ENCODE measurements at regions not wholly inside any gene's neighbourhood (a gene's known extent, or its start where the extent isn't known, plus 50 kb on each side); places are given as distances from the start of the nearest gene placed in this dataset.

DNA sequence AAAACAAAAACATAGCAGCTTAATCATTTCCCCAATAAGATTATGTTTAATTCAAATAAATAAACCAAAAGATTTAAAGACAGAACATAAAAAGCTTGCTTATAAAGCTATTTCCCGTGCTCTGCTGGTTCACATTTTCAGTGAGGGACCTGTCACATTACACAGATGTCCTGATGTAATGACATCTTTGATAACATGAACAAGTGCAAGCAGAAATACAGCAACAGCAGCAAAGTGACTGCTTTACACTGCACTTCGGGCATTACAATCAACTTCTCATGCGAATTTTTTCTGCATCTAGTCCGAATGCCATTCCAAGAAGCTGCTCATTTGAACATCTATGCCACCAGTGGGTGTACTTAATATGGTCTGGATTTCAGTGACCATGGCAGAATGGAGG is 940.3 kb upstream of the IGFBP7 start:
- ChIA-PET CTCF (no interaction called here), POLR2A (no interaction called here)
- H3K4me1 ChIP-seq (ENCODE audit: control insufficient read depth, insufficient read depth, low read length), result no peaks in the 10 kb centered on the region
- H3K27me3 ChIP-seq (ENCODE audit: control insufficient read depth, insufficient read depth, low read length), result no peaks in the 10 kb centered on the region
- no peak overlapping the region for H3K4me3 ChIP-seq (ENCODE audit: low read depth in 2 of 2, low read length in 2 of 2)
- no TSS peak for BruUV-seq (replicated peaks)
- no peak for TF ChIP-seq TCF7L2 (IDR thresholded peaks at IDR 0.05; ENCODE audit: low read depth, low read length)
- TF ChIP-seq, protein P1, sequence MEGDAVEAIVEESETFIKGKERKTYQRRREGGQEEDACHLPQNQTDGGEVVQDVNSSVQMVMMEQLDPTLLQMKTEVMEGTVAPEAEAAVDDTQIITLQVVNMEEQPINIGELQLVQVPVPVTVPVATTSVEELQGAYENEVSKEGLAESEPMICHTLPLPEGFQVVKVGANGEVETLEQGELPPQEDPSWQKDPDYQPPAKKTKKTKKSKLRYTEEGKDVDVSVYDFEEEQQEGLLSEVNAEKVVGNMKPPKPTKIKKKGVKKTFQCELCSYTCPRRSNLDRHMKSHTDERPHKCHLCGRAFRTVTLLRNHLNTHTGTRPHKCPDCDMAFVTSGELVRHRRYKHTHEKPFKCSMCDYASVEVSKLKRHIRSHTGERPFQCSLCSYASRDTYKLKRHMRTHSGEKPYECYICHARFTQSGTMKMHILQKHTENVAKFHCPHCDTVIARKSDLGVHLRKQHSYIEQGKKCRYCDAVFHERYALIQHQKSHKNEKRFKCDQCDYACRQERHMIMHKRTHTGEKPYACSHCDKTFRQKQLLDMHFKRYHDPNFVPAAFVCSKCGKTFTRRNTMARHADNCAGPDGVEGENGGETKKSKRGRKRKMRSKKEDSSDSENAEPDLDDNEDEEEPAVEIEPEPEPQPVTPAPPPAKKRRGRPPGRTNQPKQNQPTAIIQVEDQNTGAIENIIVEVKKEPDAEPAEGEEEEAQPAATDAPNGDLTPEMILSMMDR (IDR thresholded peaks at IDR 0.05), result no peak
- no peak for TF ChIP-seq POLR2AphosphoS5 (IDR thresholded peaks at IDR 0.05; ENCODE audit: low read depth, low read length)
- H3K36me3 ChIP-seq (ENCODE audit: control insufficient read depth, insufficient read depth, low read length), result no peaks in the 10 kb centered on the region
- in situ Hi-C loops (cut with HindIII; ENCODE audit: low pct_unique_long_range_greater_than_20kb, low sequenced_read_pairs), result no loop called here
- H3K27ac ChIP-seq (ENCODE audit: low read length), result no peak overlapping the region
- H3K9me3 ChIP-seq (ENCODE audit: control insufficient read depth, insufficient read depth, low read depth, low read length), result no peaks in the 10 kb centered on the region
- ATAC-seq, result no peak
- intact Hi-C loops (cut with micrococcal nuclease; ENCODE audit: unreplicated experiment), result no loop called here
- no peak for DNase-seq (ENCODE audit: low read depth, low spot score)

DNA sequence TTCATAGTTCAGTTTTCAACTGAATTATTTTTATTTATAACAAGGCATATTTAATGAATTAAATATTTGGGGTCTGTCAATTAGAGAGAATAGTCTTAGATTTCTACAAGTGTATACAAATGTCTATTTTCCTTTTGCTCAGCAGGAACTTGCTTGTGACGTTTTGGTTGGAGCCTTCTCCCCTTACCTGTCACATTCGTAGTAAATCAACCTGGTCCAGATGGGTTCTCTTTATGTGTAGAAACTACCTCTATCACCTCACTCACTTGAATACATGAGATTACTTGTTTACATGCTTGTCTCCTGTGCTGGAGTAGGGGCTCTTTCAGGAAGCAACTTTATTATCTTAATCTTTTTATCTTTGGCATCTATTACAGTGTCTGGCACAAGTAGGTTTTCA is 938.3 kb upstream of the IGFBP7 start:
- ChIA-PET POLR2A (no interaction called here), CTCF (no interaction called here)
- Histone ChIP-seq H3K4me3 (ENCODE audit: low read depth in 2 of 2, low read length in 2 of 2) (no peak overlapping the region), H3K9me3 (ENCODE audit: control insufficient read depth, insufficient read depth, low read depth, low read length) (no peaks in the 10 kb centered on the region), H3K27ac (ENCODE audit: low read length) (no peak overlapping the region), H3K36me3 (ENCODE audit: control insufficient read depth, insufficient read depth, low read length) (no peaks in the 10 kb centered on the region), H3K27me3 (ENCODE audit: control insufficient read depth, insufficient read depth, low read length) (no peaks in the 10 kb centered on the region), H3K4me1 (ENCODE audit: control insufficient read depth, insufficient read depth, low read length) (no peaks in the 10 kb centered on the region)
- no peak for TF ChIP-seq TCF7L2 (IDR thresholded peaks at IDR 0.05; ENCODE audit: low read depth, low read length)
- TF ChIP-seq, protein P1 (IDR thresholded peaks at IDR 0.05), result no peak
- no peak for TF ChIP-seq POLR2AphosphoS5 (IDR thresholded peaks at IDR 0.05; ENCODE audit: low read depth, low read length)
- TF ChIP-seq, protein P2, sequence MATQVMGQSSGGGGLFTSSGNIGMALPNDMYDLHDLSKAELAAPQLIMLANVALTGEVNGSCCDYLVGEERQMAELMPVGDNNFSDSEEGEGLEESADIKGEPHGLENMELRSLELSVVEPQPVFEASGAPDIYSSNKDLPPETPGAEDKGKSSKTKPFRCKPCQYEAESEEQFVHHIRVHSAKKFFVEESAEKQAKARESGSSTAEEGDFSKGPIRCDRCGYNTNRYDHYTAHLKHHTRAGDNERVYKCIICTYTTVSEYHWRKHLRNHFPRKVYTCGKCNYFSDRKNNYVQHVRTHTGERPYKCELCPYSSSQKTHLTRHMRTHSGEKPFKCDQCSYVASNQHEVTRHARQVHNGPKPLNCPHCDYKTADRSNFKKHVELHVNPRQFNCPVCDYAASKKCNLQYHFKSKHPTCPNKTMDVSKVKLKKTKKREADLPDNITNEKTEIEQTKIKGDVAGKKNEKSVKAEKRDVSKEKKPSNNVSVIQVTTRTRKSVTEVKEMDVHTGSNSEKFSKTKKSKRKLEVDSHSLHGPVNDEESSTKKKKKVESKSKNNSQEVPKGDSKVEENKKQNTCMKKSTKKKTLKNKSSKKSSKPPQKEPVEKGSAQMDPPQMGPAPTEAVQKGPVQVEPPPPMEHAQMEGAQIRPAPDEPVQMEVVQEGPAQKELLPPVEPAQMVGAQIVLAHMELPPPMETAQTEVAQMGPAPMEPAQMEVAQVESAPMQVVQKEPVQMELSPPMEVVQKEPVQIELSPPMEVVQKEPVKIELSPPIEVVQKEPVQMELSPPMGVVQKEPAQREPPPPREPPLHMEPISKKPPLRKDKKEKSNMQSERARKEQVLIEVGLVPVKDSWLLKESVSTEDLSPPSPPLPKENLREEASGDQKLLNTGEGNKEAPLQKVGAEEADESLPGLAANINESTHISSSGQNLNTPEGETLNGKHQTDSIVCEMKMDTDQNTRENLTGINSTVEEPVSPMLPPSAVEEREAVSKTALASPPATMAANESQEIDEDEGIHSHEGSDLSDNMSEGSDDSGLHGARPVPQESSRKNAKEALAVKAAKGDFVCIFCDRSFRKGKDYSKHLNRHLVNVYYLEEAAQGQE (IDR thresholded peaks at IDR 0.05; ENCODE audit: insufficient read depth in 1 of 2, low read depth in 2 of 2, low read length in 1 of 2), result no peak
- TF ChIP-seq SIN3A (IDR thresholded peaks at IDR 0.05; ENCODE audit: borderline replicate concordance, insufficient read depth, low read depth, low read length), result no peak
- DNase-seq (ENCODE audit: low read depth, low spot score) (no peak), ATAC-seq (no peak)
- in situ Hi-C loops (cut with HindIII; ENCODE audit: low pct_unique_long_range_greater_than_20kb, low sequenced_read_pairs) (no loop called here), intact Hi-C loops (cut with micrococcal nuclease; ENCODE audit: unreplicated experiment) (no loop called here)
- no TSS peak for BruUV-seq (replicated peaks)

DNA sequence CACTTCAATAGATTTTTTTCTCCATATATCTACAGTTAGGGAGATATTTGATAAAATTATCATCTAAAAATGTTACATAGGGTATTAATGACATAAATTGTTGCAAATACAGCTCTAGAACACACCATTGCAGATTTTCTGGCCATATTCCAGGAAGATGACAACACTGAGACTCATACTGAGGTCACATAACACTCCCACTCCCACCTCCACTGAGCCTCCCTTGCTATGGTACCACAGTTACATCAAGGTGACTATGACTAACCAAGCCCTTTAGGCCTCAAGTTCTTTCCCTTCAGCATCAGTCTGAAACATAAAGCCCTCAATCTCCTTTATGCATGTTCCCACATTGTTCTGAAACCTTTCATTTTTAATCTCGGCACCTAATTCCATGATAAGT is 932.0 kb upstream of the IGFBP7 start:
- POLR2A ChIA-PET, result no interaction called here

More for the DNA sequence above, 932.0 kb upstream of the IGFBP7 start:
- H3K27ac ChIP-seq (ENCODE audit: low read length), result no peak overlapping the region
- ATAC-seq (no peak), DNase-seq (ENCODE audit: low read depth, low spot score) (no peak)
- H3K4me1 ChIP-seq (ENCODE audit: control insufficient read depth, insufficient read depth, low read length), result no peaks in the 10 kb centered on the region
- intact Hi-C loops (cut with micrococcal nuclease; ENCODE audit: unreplicated experiment) (no loop called here), in situ Hi-C loops (cut with HindIII; ENCODE audit: low pct_unique_long_range_greater_than_20kb, low sequenced_read_pairs) (no loop called here)
- H3K36me3 ChIP-seq (ENCODE audit: control insufficient read depth, insufficient read depth, low read length), result no peaks in the 10 kb centered on the region
- H3K27me3 ChIP-seq (ENCODE audit: control insufficient read depth, insufficient read depth, low read length), result no peaks in the 10 kb centered on the region
- CTCF ChIA-PET, result no interaction called here
- no TSS peak for BruUV-seq (replicated peaks)
- no peak overlapping the region for H3K4me3 ChIP-seq (ENCODE audit: low read depth in 2 of 2, low read length in 2 of 2)
- no peaks in the 10 kb centered on the region for H3K9me3 ChIP-seq (ENCODE audit: control insufficient read depth, insufficient read depth, low read depth, low read length)
- TF ChIP-seq SIN3A (IDR thresholded peaks at IDR 0.05; ENCODE audit: borderline replicate concordance, insufficient read depth, low read depth, low read length), result no peak
- TF ChIP-seq, protein P1 (IDR thresholded peaks at IDR 0.05), result no peak
- no peak for TF ChIP-seq POLR2AphosphoS5 (IDR thresholded peaks at IDR 0.05; ENCODE audit: low read depth, low read length)
- TF ChIP-seq, protein P2 (IDR thresholded peaks at IDR 0.05; ENCODE audit: insufficient read depth in 1 of 2, low read depth in 2 of 2, low read length in 1 of 2), result no peak
- TF ChIP-seq TCF7L2 (IDR thresholded peaks at IDR 0.05; ENCODE audit: low read depth, low read length), result no peak
